ENCODE measurements at regions not wholly inside any gene's neighbourhood (a gene's known extent, or its start where the extent isn't known, plus 50 kb on each side); places are given as distances from the start of the nearest gene placed in this dataset.

GRCh38 chr6:169045486-169045885 is 208.2 kb downstream of the THBS2 start:
- Mint-ChIP-seq H3K9me3 (ENCODE audit: unreplicated experiment) (peaks cover 3% of the 10 kb centered on the region), H3K4me1 (ENCODE audit: low read depth, unreplicated experiment) (no peaks in the 10 kb centered on the region), H3K36me3 (ENCODE audit: unreplicated experiment) (no peaks in the 10 kb centered on the region), H3K4me3 (ENCODE audit: unreplicated experiment) (no peak overlapping the region), H3K27ac (ENCODE audit: unreplicated experiment) (peak overlapping the region; percentile 8), H3K27me3 (ENCODE audit: unreplicated experiment) (no peaks in the 10 kb centered on the region)
- no peak for DNase-seq
- TF ChIP-seq, protein P1, sequence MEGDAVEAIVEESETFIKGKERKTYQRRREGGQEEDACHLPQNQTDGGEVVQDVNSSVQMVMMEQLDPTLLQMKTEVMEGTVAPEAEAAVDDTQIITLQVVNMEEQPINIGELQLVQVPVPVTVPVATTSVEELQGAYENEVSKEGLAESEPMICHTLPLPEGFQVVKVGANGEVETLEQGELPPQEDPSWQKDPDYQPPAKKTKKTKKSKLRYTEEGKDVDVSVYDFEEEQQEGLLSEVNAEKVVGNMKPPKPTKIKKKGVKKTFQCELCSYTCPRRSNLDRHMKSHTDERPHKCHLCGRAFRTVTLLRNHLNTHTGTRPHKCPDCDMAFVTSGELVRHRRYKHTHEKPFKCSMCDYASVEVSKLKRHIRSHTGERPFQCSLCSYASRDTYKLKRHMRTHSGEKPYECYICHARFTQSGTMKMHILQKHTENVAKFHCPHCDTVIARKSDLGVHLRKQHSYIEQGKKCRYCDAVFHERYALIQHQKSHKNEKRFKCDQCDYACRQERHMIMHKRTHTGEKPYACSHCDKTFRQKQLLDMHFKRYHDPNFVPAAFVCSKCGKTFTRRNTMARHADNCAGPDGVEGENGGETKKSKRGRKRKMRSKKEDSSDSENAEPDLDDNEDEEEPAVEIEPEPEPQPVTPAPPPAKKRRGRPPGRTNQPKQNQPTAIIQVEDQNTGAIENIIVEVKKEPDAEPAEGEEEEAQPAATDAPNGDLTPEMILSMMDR (IDR thresholded peaks at IDR 0.05; ENCODE audit: partially characterized antibody, unreplicated experiment) = no peak

GRCh38 chr6:169044381-169045230 is 209.0 kb downstream of the THBS2 start:
- Mint-ChIP-seq H3K27ac (ENCODE audit: unreplicated experiment) (no peak overlapping the region), H3K4me1 (ENCODE audit: low read depth, unreplicated experiment) (no peaks in the 10 kb centered on the region), H3K9me3 (ENCODE audit: unreplicated experiment) (peaks cover 4% of the 10 kb centered on the region), H3K27me3 (ENCODE audit: unreplicated experiment) (no peaks in the 10 kb centered on the region), H3K4me3 (ENCODE audit: unreplicated experiment) (no peak overlapping the region), H3K36me3 (ENCODE audit: unreplicated experiment) (no peaks in the 10 kb centered on the region)
- DNase-seq = no peak
- TF ChIP-seq, protein P1 (IDR thresholded peaks at IDR 0.05; ENCODE audit: partially characterized antibody, unreplicated experiment) = no peak

- no peak for DNase-seq
- no peaks in the 10 kb centered on the region for H3K27me3 Mint-ChIP-seq (ENCODE audit: unreplicated experiment)
- peaks cover 8% of the 10 kb centered on the region for H3K9me3 Mint-ChIP-seq (ENCODE audit: unreplicated experiment)
- no peak overlapping the region for H3K27ac Mint-ChIP-seq (ENCODE audit: unreplicated experiment)
- no peak overlapping the region for H3K4me3 Mint-ChIP-seq (ENCODE audit: unreplicated experiment)
- no peaks in the 10 kb centered on the region for H3K4me1 Mint-ChIP-seq (ENCODE audit: low read depth, unreplicated experiment)
- H3K36me3 Mint-ChIP-seq (ENCODE audit: unreplicated experiment) = no peaks in the 10 kb centered on the region
- TF ChIP-seq, protein P1 (IDR thresholded peaks at IDR 0.05; ENCODE audit: partially characterized antibody, unreplicated experiment) = no peak
Observed at GRCh38 chr6:169042061-169042460, 211.6 kb downstream of the THBS2 start.

DNA sequence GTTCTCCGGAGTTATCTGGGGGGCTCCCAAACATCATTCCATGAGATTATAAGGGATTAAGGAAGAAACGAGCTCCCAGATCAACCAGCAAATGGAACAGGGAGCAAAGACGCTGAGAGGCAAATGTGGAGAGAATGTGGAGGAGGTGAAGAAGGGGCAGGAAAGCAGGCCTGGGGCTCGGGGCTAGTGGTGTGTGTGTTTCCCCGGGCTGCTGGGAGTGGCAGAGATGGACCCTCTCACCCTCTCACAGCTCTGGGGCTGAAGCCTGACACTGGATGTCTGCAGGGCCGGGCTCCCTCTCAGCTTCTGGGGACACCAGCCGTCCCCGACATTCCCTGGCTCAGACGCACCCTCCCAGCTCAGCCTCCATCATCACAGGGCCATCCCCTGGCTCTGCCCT is 212.6 kb downstream of the THBS2 start:
- TF ChIP-seq, protein P1 (IDR thresholded peaks at IDR 0.05; ENCODE audit: partially characterized antibody, unreplicated experiment) = no peak
- Mint-ChIP-seq H3K4me1 (ENCODE audit: low read depth, unreplicated experiment) (no peaks in the 10 kb centered on the region), H3K36me3 (ENCODE audit: unreplicated experiment) (no peaks in the 10 kb centered on the region), H3K27me3 (ENCODE audit: unreplicated experiment) (no peaks in the 10 kb centered on the region), H3K27ac (ENCODE audit: unreplicated experiment) (no peak overlapping the region), H3K4me3 (ENCODE audit: unreplicated experiment) (no peak overlapping the region), H3K9me3 (ENCODE audit: unreplicated experiment) (peaks cover 8% of the 10 kb centered on the region)
- no peak for DNase-seq

GRCh38 chr6:169038691-169039090 is 215.0 kb downstream of the THBS2 start:
- Mint-ChIP-seq H3K4me3 (ENCODE audit: unreplicated experiment) (no peak overlapping the region), H3K4me1 (ENCODE audit: low read depth, unreplicated experiment) (no peaks in the 10 kb centered on the region), H3K36me3 (ENCODE audit: unreplicated experiment) (no peaks in the 10 kb centered on the region), H3K27me3 (ENCODE audit: unreplicated experiment) (peaks cover 3% of the 10 kb centered on the region), H3K9me3 (ENCODE audit: unreplicated experiment) (peaks cover 8% of the 10 kb centered on the region), H3K27ac (ENCODE audit: unreplicated experiment) (no peak overlapping the region)
- TF ChIP-seq, protein P1 (IDR thresholded peaks at IDR 0.05; ENCODE audit: partially characterized antibody, unreplicated experiment) = no peak
- no peak for DNase-seq
